WTC11 (cell line): ENCODE measurements at regions not wholly inside any gene's neighbourhood (a gene's known extent, or its start where the extent isn't known, plus 50 kb on each side); places are given as distances from the start of the nearest gene placed in this dataset.
"Not testable (repeated sequence)": the region's sequence is repeated elsewhere in the genome, so short reads cannot be mapped to it uniquely, and the experiment has no call there.

ENCODE experiments used
- CREB1 ChIP-seq: sonication (generic); formaldehyde crosslinking; IDR thresholded peaks from 2 replicates; pipeline ENCODE4 v1.8.0; 2023; ENCODE audit warnings: mild to moderate bottlenecking, missing genetic modification reagents
- IRF2 ChIP-seq: sonication (generic); formaldehyde crosslinking; IDR thresholded peaks from 2 replicates; pipeline ENCODE4 v1.8.0; 2022; ENCODE audit warnings: low read depth, missing genetic modification reagents, borderline replicate concordance
- SMAD3 ChIP-seq: sonication (generic); formaldehyde crosslinking; IDR thresholded peaks from 2 replicates; pipeline ENCODE4 v1.8.0; 2022; ENCODE audit warnings: missing genetic modification reagents, mild to moderate bottlenecking, borderline replicate concordance
- SOX15 ChIP-seq: fragments of 250-450 bp; sonication (Bioruptor Pico); IDR thresholded peaks from 2 replicates; pipeline ENCODE4 v1.9.0; 2021; ENCODE audit warnings: mild to moderate bottlenecking
- SP1 ChIP-seq: sonication (generic); formaldehyde crosslinking; conservative IDR thresholded peaks from 2 replicates; pipeline ENCODE4 v1.8.1; 2022; ENCODE audit warnings: missing genetic modification reagents
- TF ChIP-seq, protein P1 (sequence below): sonication (generic); formaldehyde crosslinking; IDR thresholded peaks from 2 replicates; pipeline ENCODE4 v1.8.1; 2023; ENCODE audit warnings: mild to moderate bottlenecking, missing genetic modification reagents
- TF ChIP-seq, protein P2 (sequence below): fragments of 200-600 bp; IDR thresholded peaks from 2 replicates; pipeline ENCODE4 v1.8.0; 2022; ENCODE audit warnings: antibody characterized with exemption
- TF ChIP-seq, protein P3 (sequence below): sonication (generic); formaldehyde crosslinking; IDR thresholded peaks from 2 replicates; pipeline ENCODE4 v1.8.0; 2022; ENCODE audit warnings: mild to moderate bottlenecking, missing genetic modification reagents
- TF ChIP-seq, protein P4 (sequence below): sonication (generic); formaldehyde crosslinking; conservative IDR thresholded peaks from 2 replicates; pipeline ENCODE4 v1.8.1; 2022; ENCODE audit warnings: mild to moderate bottlenecking, missing genetic modification reagents
- TF ChIP-seq, protein P5 (sequence below): sonication (generic); formaldehyde crosslinking; IDR thresholded peaks from 2 replicates; pipeline ENCODE4 v1.8.0; 2022; ENCODE audit warnings: mild to moderate bottlenecking, missing genetic modification reagents
- TF ChIP-seq, protein P6 (sequence below): sonication (generic); formaldehyde crosslinking; IDR thresholded peaks from 2 replicates; pipeline ENCODE4 v1.8.1; 2023; ENCODE audit warnings: mild to moderate bottlenecking, missing genetic modification reagents, moderate library complexity

DNA sequence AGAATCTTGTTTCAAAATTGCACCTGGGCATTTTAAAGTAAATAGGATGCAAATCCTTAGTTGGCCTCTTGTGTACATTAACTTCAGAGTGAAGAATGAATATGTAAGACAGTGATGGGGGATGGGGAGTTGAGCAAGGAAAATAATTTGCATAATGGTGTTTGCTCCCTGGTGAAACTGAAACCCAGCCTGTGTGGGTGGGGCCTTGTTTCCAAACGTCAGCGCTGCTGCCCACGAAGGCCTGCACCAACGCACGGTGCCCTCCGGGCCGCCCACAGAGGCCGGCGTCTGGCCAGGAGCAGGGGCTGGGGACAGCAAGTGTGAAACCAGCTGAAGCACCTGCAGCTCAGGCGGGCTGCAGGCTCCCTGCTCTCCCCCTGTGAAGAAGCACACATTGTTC, 262.0 kb upstream of the PLGLB2 start:
- TF ChIP-seq, protein P1, sequence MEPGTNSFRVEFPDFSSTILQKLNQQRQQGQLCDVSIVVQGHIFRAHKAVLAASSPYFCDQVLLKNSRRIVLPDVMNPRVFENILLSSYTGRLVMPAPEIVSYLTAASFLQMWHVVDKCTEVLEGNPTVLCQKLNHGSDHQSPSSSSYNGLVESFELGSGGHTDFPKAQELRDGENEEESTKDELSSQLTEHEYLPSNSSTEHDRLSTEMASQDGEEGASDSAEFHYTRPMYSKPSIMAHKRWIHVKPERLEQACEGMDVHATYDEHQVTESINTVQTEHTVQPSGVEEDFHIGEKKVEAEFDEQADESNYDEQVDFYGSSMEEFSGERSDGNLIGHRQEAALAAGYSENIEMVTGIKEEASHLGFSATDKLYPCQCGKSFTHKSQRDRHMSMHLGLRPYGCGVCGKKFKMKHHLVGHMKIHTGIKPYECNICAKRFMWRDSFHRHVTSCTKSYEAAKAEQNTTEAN: not testable (repeated sequence)
- TF ChIP-seq, protein P2, sequence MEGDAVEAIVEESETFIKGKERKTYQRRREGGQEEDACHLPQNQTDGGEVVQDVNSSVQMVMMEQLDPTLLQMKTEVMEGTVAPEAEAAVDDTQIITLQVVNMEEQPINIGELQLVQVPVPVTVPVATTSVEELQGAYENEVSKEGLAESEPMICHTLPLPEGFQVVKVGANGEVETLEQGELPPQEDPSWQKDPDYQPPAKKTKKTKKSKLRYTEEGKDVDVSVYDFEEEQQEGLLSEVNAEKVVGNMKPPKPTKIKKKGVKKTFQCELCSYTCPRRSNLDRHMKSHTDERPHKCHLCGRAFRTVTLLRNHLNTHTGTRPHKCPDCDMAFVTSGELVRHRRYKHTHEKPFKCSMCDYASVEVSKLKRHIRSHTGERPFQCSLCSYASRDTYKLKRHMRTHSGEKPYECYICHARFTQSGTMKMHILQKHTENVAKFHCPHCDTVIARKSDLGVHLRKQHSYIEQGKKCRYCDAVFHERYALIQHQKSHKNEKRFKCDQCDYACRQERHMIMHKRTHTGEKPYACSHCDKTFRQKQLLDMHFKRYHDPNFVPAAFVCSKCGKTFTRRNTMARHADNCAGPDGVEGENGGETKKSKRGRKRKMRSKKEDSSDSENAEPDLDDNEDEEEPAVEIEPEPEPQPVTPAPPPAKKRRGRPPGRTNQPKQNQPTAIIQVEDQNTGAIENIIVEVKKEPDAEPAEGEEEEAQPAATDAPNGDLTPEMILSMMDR: not testable (repeated sequence)
- not testable (repeated sequence) for TF ChIP-seq IRF2; SMAD3 (CRISPR knock-in tag); SP1 (CRISPR knock-in tag); SOX15 (CRISPR knock-in tag); CREB1
- TF ChIP-seq, protein P3, sequence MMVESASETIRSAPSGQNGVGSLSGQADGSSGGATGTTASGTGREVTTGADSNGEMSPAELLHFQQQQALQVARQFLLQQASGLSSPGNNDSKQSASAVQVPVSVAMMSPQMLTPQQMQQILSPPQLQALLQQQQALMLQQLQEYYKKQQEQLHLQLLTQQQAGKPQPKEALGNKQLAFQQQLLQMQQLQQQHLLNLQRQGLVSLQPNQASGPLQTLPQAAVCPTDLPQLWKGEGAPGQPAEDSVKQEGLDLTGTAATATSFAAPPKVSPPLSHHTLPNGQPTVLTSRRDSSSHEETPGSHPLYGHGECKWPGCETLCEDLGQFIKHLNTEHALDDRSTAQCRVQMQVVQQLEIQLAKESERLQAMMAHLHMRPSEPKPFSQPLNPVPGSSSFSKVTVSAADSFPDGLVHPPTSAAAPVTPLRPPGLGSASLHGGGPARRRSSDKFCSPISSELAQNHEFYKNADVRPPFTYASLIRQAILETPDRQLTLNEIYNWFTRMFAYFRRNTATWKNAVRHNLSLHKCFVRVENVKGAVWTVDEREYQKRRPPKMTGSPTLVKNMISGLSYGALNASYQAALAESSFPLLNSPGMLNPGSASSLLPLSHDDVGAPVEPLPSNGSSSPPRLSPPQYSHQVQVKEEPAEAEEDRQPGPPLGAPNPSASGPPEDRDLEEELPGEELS (CRISPR knock-in tag): not testable (repeated sequence)
- TF ChIP-seq, protein P4, sequence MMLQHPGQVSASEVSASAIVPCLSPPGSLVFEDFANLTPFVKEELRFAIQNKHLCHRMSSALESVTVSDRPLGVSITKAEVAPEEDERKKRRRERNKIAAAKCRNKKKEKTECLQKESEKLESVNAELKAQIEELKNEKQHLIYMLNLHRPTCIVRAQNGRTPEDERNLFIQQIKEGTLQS: not testable (repeated sequence)
- TF ChIP-seq, protein P5, sequence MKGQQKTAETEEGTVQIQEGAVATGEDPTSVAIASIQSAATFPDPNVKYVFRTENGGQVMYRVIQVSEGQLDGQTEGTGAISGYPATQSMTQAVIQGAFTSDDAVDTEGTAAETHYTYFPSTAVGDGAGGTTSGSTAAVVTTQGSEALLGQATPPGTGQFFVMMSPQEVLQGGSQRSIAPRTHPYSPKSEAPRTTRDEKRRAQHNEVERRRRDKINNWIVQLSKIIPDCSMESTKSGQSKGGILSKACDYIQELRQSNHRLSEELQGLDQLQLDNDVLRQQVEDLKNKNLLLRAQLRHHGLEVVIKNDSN (CRISPR knock-in tag): not testable (repeated sequence)
- TF ChIP-seq, protein P6, sequence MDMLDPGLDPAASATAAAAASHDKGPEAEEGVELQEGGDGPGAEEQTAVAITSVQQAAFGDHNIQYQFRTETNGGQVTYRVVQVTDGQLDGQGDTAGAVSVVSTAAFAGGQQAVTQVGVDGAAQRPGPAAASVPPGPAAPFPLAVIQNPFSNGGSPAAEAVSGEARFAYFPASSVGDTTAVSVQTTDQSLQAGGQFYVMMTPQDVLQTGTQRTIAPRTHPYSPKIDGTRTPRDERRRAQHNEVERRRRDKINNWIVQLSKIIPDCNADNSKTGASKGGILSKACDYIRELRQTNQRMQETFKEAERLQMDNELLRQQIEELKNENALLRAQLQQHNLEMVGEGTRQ (CRISPR knock-in tag): not testable (repeated sequence)
